OCI-LY3 (cell line): ENCODE measurements at regions not wholly inside any gene's neighbourhood (a gene's known extent, or its start where the extent isn't known, plus 50 kb on each side); places are given as distances from the start of the nearest gene placed in this dataset.

Experiments
- CTCF ChIP-seq: fragments of 200-600, 300-600 bp; sonication (generic); IDR thresholded peaks from 2 replicates; pipeline ENCODE4 v1.5.1; 2014; ENCODE audit warnings: antibody characterized with exemption, low read length, low read depth
- EZH2phosphoT487 ChIP-seq: fragments of 200-600 bp; shearing (Covaris generic); IDR thresholded peaks from 2 replicates; pipeline ENCODE4 v1.6.1; 2018; ENCODE audit warnings: antibody characterized with exemption, mixed run types, low read depth

GRCh38 chr5:60343102-60343501 lies 356.9 kb downstream of the DEPDC1B start:
- no peak for TF ChIP-seq CTCF
- no peak for TF ChIP-seq EZH2phosphoT487
